ENCODE measurements at regions not wholly inside any gene's neighbourhood (a gene's known extent, or its start where the extent isn't known, plus 50 kb on each side); places are given as distances from the start of the nearest gene placed in this dataset.

DNA sequence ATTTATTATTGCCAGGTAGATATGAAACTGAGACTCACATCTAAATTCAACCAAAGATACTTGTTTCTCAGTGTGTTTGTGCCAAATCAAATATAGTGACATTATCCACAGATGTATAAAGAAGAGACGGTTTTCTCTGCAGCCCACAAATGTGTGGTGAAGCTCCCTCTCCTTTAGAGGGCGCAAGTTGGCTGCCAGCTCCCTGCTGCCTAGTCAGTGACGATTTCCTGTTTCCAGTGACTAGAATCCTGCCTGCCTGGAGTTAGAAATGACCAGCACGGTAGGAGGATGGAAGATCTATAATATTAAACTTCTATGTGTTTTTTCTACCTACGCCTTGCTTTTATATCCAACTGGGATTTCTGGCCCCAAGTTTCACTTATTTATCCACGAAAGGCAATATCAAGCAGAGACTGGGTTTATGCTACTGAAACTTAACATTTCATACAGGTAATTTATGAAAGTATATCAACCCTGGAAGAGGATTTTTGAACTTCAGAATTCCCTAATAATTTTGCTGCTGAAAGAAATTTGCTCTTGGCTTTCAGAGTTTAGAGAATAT lies 1793.7 kb upstream of the TENM3 start:
- no peak overlapping the region for H3K23ac ChIP-seq (ENCODE audit: low read length)
- H3K9me3 ChIP-seq (ENCODE audit: insufficient read depth, low read depth, low read length), result no peaks in the 10 kb centered on the region
- peak overlapping the region; percentile 29 for H3K4me2 ChIP-seq (ENCODE audit: low read length)
- no peak overlapping the region for H3K4ac ChIP-seq (ENCODE audit: low read depth, low read length)
- no peaks in the 10 kb centered on the region for H3K36me3 ChIP-seq (ENCODE audit: control insufficient read depth in 1 of 2, insufficient read depth in 2 of 2, low read length in 2 of 2)
- H2AK5ac ChIP-seq (ENCODE audit: low read length), result no peak overlapping the region
- no peak overlapping the region for H4K8ac ChIP-seq (ENCODE audit: low read depth, low read length)
- no peaks in the 10 kb centered on the region for H3K27me3 ChIP-seq (ENCODE audit: insufficient read depth, low read length)
- no peak overlapping the region for H2BK5ac ChIP-seq (ENCODE audit: low read depth, low read length, poor library complexity)
- no peak overlapping the region for H2AFZ ChIP-seq (ENCODE audit: insufficient read depth, low read length, poor library complexity)
- H3K79me2 ChIP-seq (ENCODE audit: control insufficient read depth, insufficient read depth, low read length, poor library complexity), result no peaks in the 10 kb centered on the region
- DNase-seq, result peak; percentile 36 to 58
- H2BK12ac ChIP-seq (ENCODE audit: low read length), result no peak overlapping the region
- no CpG with 5 or more reads among the region's 6 CpGs for WGBS (ENCODE audit: extremely low coverage, insufficient coverage, insufficient read length)
- no peak overlapping the region for H4K91ac ChIP-seq (ENCODE audit: low read depth, low read length)
- no peak overlapping the region for H3K9ac ChIP-seq (ENCODE audit: low read length)
- no peak overlapping the region for H3K27ac ChIP-seq (ENCODE audit: low read depth, low read length)
- no peaks in the 10 kb centered on the region for H3K79me1 ChIP-seq (ENCODE audit: low read length)
- no peaks in the 10 kb centered on the region for H3K4me1 ChIP-seq (ENCODE audit: control insufficient read depth in 1 of 2, insufficient read depth in 2 of 2, low read length in 2 of 2)
- H4K12ac ChIP-seq (ENCODE audit: low read depth, low read length), result no peak overlapping the region
- H2BK120ac ChIP-seq (ENCODE audit: insufficient read depth, low read length, poor library complexity), result no peak overlapping the region
- no peak overlapping the region for H3K18ac ChIP-seq (ENCODE audit: low read length)
- no peak overlapping the region for H3K14ac ChIP-seq (ENCODE audit: low read length)
- no peak overlapping the region for H3K4me3 ChIP-seq (ENCODE audit: low read depth, low read length)

DNA sequence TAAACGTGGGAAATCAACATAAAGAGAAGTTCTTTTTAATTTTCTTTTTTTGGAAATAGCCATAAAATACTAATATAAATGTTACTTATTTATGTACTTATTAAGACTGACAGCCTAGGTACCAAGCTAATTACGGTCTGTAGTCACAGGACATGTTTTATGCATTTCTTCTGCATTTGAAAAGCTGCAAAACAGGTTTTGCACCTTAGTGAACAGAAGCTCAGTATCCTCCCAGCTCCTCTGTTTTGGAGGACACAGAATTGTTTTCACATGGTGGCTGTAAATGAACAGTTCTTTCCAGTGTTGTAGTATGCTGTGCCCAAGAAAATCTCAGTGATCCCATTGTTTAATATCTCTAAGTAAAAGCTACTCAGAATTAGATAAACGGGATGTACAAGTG lies 1788.0 kb upstream of the TENM3 start:
- Histone ChIP-seq H3K9me3 (ENCODE audit: insufficient read depth, low read depth, low read length) (no peaks in the 10 kb centered on the region), H2AFZ (ENCODE audit: insufficient read depth, low read length, poor library complexity) (no peak overlapping the region), H3K23ac (ENCODE audit: low read length) (no peak overlapping the region), H3K79me2 (ENCODE audit: control insufficient read depth, insufficient read depth, low read length, poor library complexity) (no peaks in the 10 kb centered on the region), H3K4ac (ENCODE audit: low read depth, low read length) (no peak overlapping the region), H4K8ac (ENCODE audit: low read depth, low read length) (no peak overlapping the region), H3K27me3 (ENCODE audit: insufficient read depth, low read length) (no peaks in the 10 kb centered on the region), H2BK5ac (ENCODE audit: low read depth, low read length, poor library complexity) (no peak overlapping the region), H3K27ac (ENCODE audit: low read depth, low read length) (no peak overlapping the region), H3K36me3 (ENCODE audit: control insufficient read depth in 1 of 2, insufficient read depth in 2 of 2, low read length in 2 of 2) (no peaks in the 10 kb centered on the region), H3K18ac (ENCODE audit: low read length) (no peak overlapping the region), H3K14ac (ENCODE audit: low read length) (no peak overlapping the region), H3K9ac (ENCODE audit: low read length) (no peak overlapping the region), H3K4me1 (ENCODE audit: control insufficient read depth in 1 of 2, insufficient read depth in 2 of 2, low read length in 2 of 2) (peaks cover 0 to 2% of the 10 kb centered on the region in 2 experiments), H2AK5ac (ENCODE audit: low read length) (no peak overlapping the region), H2BK12ac (ENCODE audit: low read length) (no peak overlapping the region), H2BK120ac (ENCODE audit: insufficient read depth, low read length, poor library complexity) (no peak overlapping the region), H4K91ac (ENCODE audit: low read depth, low read length) (no peak overlapping the region), H3K4me3 (ENCODE audit: low read depth, low read length) (no peak overlapping the region), H3K4me2 (ENCODE audit: low read length) (no peak overlapping the region), H4K12ac (ENCODE audit: low read depth, low read length) (no peak overlapping the region), H3K79me1 (ENCODE audit: low read length) (no peaks in the 10 kb centered on the region)
- DNase-seq, result peak; percentile 13 to 64
- WGBS (ENCODE audit: extremely low coverage, insufficient coverage, insufficient read length), result no CpG with 5 or more reads among the region's 3 CpGs

DNA sequence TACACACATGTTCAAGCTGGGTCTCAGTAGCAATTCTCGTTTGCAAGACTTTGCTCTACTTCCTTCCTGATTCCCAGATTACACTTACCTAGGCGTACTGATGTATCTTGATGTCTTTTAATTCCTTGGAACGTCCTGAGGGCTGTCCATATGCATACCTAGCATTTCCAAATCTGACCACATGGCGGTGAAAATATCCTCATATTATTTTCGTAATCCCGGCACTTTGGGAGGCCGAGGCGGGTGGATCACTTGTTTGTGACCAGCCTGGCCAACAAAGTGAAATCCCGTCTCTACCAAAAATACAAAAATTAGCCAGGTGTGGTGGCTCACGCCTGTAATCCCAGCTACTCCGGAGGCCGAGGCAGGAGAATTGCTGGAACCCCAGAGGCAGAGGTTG lies 1786.3 kb upstream of the TENM3 start:
- H3K4me1 ChIP-seq (ENCODE audit: control insufficient read depth in 1 of 2, insufficient read depth in 2 of 2, low read length in 2 of 2), result peaks cover 0 to 2% of the 10 kb centered on the region in 2 experiments

DNA sequence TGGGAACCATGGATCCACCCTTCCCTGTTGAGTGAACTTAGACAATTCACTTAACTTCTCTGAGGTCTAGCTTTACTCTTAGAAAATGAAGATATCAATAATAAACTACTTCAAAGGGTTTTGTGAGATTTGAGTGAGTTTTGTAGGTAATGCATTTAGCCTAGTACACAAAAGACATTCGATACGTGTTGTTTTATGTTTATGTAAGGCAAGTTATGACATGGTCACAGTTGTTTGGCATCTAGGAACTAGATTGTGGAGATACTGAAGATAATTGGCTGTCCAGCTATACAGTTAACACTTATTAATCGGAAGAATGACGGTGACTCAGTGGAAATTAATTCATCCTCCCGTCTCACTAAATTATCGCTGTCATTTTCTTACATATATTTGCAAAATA lies 1781.1 kb upstream of the TENM3 start:
- Histone ChIP-seq H2BK12ac (ENCODE audit: low read length) (no peak overlapping the region), H2BK120ac (ENCODE audit: insufficient read depth, low read length, poor library complexity) (no peak overlapping the region), H2AFZ (ENCODE audit: insufficient read depth, low read length, poor library complexity) (no peak overlapping the region), H3K9me3 (ENCODE audit: insufficient read depth, low read depth, low read length) (no peaks in the 10 kb centered on the region), H3K79me2 (ENCODE audit: control insufficient read depth, insufficient read depth, low read length, poor library complexity) (no peaks in the 10 kb centered on the region), H2BK5ac (ENCODE audit: low read depth, low read length, poor library complexity) (no peak overlapping the region), H4K8ac (ENCODE audit: low read depth, low read length) (no peak overlapping the region), H4K12ac (ENCODE audit: low read depth, low read length) (no peak overlapping the region), H3K9ac (ENCODE audit: low read length) (no peak overlapping the region), H3K79me1 (ENCODE audit: low read length) (no peaks in the 10 kb centered on the region), H2AK5ac (ENCODE audit: low read length) (no peak overlapping the region), H3K4me3 (ENCODE audit: low read depth, low read length) (no peak overlapping the region), H3K23ac (ENCODE audit: low read length) (no peak overlapping the region), H3K18ac (ENCODE audit: low read length) (no peak overlapping the region), H3K4me2 (ENCODE audit: low read length) (no peak overlapping the region), H3K27me3 (ENCODE audit: insufficient read depth, low read length) (no peaks in the 10 kb centered on the region), H4K91ac (ENCODE audit: low read depth, low read length) (no peak overlapping the region), H3K27ac (ENCODE audit: low read depth, low read length) (no peak overlapping the region), H3K14ac (ENCODE audit: low read length) (no peak overlapping the region), H3K4me1 (ENCODE audit: control insufficient read depth in 1 of 2, insufficient read depth in 2 of 2, low read length in 2 of 2) (no peaks in the 10 kb centered on the region), H3K36me3 (ENCODE audit: control insufficient read depth in 1 of 2, insufficient read depth in 2 of 2, low read length in 2 of 2) (no peaks in the 10 kb centered on the region), H3K4ac (ENCODE audit: low read depth, low read length) (no peak overlapping the region)
- no CpG with 5 or more reads among the region's 6 CpGs for WGBS (ENCODE audit: extremely low coverage, insufficient coverage, insufficient read length)
- DNase-seq, result peak in 1 of 2 donors; percentile 5

More for the DNA sequence above, 1786.3 kb upstream of the TENM3 start:
- Histone ChIP-seq H3K79me1 (ENCODE audit: low read length) (no peaks in the 10 kb centered on the region), H3K23ac (ENCODE audit: low read length) (no peak overlapping the region), H2AFZ (ENCODE audit: insufficient read depth, low read length, poor library complexity) (no peak overlapping the region), H3K79me2 (ENCODE audit: control insufficient read depth, insufficient read depth, low read length, poor library complexity) (no peaks in the 10 kb centered on the region), H4K8ac (ENCODE audit: low read depth, low read length) (no peak overlapping the region), H3K27ac (ENCODE audit: low read depth, low read length) (no peak overlapping the region), H3K4me3 (ENCODE audit: low read depth, low read length) (no peak overlapping the region), H3K14ac (ENCODE audit: low read length) (no peak overlapping the region), H3K4ac (ENCODE audit: low read depth, low read length) (no peak overlapping the region), H3K4me2 (ENCODE audit: low read length) (no peak overlapping the region), H4K91ac (ENCODE audit: low read depth, low read length) (no peak overlapping the region), H4K12ac (ENCODE audit: low read depth, low read length) (no peak overlapping the region), H3K18ac (ENCODE audit: low read length) (no peak overlapping the region), H2BK120ac (ENCODE audit: insufficient read depth, low read length, poor library complexity) (no peak overlapping the region), H3K27me3 (ENCODE audit: insufficient read depth, low read length) (no peaks in the 10 kb centered on the region), H3K9ac (ENCODE audit: low read length) (no peak overlapping the region), H2BK12ac (ENCODE audit: low read length) (no peak overlapping the region), H3K9me3 (ENCODE audit: insufficient read depth, low read depth, low read length) (no peaks in the 10 kb centered on the region), H2BK5ac (ENCODE audit: low read depth, low read length, poor library complexity) (peak overlapping the region; percentile 17), H3K36me3 (ENCODE audit: control insufficient read depth in 1 of 2, insufficient read depth in 2 of 2, low read length in 2 of 2) (no peaks in the 10 kb centered on the region), H2AK5ac (ENCODE audit: low read length) (no peak overlapping the region)
- no CpG with 5 or more reads among the region's 12 CpGs for WGBS (ENCODE audit: extremely low coverage, insufficient coverage, insufficient read length)
- DNase-seq, result peak; percentile 35 to 66
